Osteoblast (primary cell): ENCODE measurements at regions not wholly inside any gene's neighbourhood (a gene's known extent, or its start where the extent isn't known, plus 50 kb on each side); places are given as distances from the start of the nearest gene placed in this dataset.
A peak's percentile ranks its signal among the peaks of the same experiment; 100 is the strongest.

Experiments used
- DNase-seq: peaks from one replicate; pipeline ENCODE4 v3.0.0; 2011; ENCODE audit warnings: low spot score, mixed read lengths; ENCODE audit not compliant: insufficient read length; ENCODE audit errors: missing footprints
- H2AFZ ChIP-seq: 2 replicates; pipeline ENCODE4 v1.6.0; 2011; ENCODE audit warnings: mild to moderate bottlenecking, low read length
- H3K27ac ChIP-seq: 2 replicates; pipeline ENCODE4 v1.5.1; 2011; ENCODE audit warnings: mild to moderate bottlenecking, low read depth, low read length, moderate library complexity
- H3K27me3 ChIP-seq: 2 replicates; pipeline ENCODE4 v1.6.0; 2012; ENCODE audit warnings: mild to moderate bottlenecking, control low read depth, inconsistent platforms, low read length, moderate library complexity; ENCODE audit not compliant: insufficient read depth
- H3K36me3 ChIP-seq: 2 replicates; pipeline ENCODE4 v1.5.1; 2011; ENCODE audit warnings: mild to moderate bottlenecking, low read length, control low read depth, moderate library complexity; ENCODE audit not compliant: insufficient read depth
- H3K4me1 ChIP-seq: 2 replicates; pipeline ENCODE4 v1.5.1; 2011; ENCODE audit warnings: mild to moderate bottlenecking, low read length, control low read depth, moderate library complexity; ENCODE audit not compliant: insufficient read depth
- H3K4me2 ChIP-seq: 2 replicates; pipeline ENCODE4 v1.6.0; 2011; ENCODE audit warnings: mild to moderate bottlenecking, low read length; ENCODE audit not compliant: insufficient read depth
- H3K4me3 ChIP-seq: fragments of 200-600 bp; sonication (generic); 3 replicates; pipeline ENCODE4 v1.5.1; 2012; ENCODE audit warnings: mild to moderate bottlenecking, low read length, inconsistent platforms; ENCODE audit not compliant: insufficient read depth
- H3K79me2 ChIP-seq: 2 replicates; pipeline ENCODE4 v1.6.0; 2012; ENCODE audit warnings: mild to moderate bottlenecking, low read length, control low read depth, inconsistent platforms; ENCODE audit not compliant: insufficient read depth
- H3K9me3 ChIP-seq: 2 replicates; pipeline ENCODE4 v1.5.1; 2011; ENCODE audit warnings: low read depth, low read length, control low read depth
- H4K20me1 ChIP-seq: 2 replicates; pipeline ENCODE4 v1.6.0; 2012; ENCODE audit warnings: mild to moderate bottlenecking, low read length, control low read depth; ENCODE audit not compliant: insufficient read depth
- CTCF ChIP-seq: IDR thresholded peaks from 2 replicates; pipeline ENCODE4 v1.5.1; 2011; ENCODE audit warnings: mild to moderate bottlenecking, low read depth, low read length, moderate library complexity; ENCODE audit errors: extremely low read depth

- no peak overlapping the region for H3K4me3 ChIP-seq
- H4K20me1 ChIP-seq: no peaks in the 10 kb centered on the region
- H2AFZ ChIP-seq: no peak overlapping the region
- TF ChIP-seq CTCF: no peak
- DNase-seq: no peak
- no peak overlapping the region for H3K4me2 ChIP-seq
- H3K36me3 ChIP-seq: no peaks in the 10 kb centered on the region
- H3K27me3 ChIP-seq: no peaks in the 10 kb centered on the region
- H3K9me3 ChIP-seq: no peaks in the 10 kb centered on the region
- no peaks in the 10 kb centered on the region for H3K4me1 ChIP-seq
- H3K27ac ChIP-seq: no peak overlapping the region
- no peaks in the 10 kb centered on the region for H3K79me2 ChIP-seq
Measured at GRCh38 chr4:66339007-66339406, 668.7 kb upstream of the EPHA5 start.

GRCh38 chr4:66331761-66332160, 661.5 kb upstream of the EPHA5 start:
- no peak overlapping the region for H3K4me3 ChIP-seq
- H3K4me1 ChIP-seq: no peaks in the 10 kb centered on the region
- peak; percentile 46 for DNase-seq
- no peaks in the 10 kb centered on the region for H3K27me3 ChIP-seq
- no peak for TF ChIP-seq CTCF
- no peaks in the 10 kb centered on the region for H3K9me3 ChIP-seq
- no peak overlapping the region for H3K27ac ChIP-seq
- no peak overlapping the region for H2AFZ ChIP-seq
- H4K20me1 ChIP-seq: no peaks in the 10 kb centered on the region
- no peak overlapping the region for H3K4me2 ChIP-seq
- no peaks in the 10 kb centered on the region for H3K36me3 ChIP-seq
- H3K79me2 ChIP-seq: no peaks in the 10 kb centered on the region

- Histone ChIP-seq H3K79me2 (no peaks in the 10 kb centered on the region), H3K36me3 (no peaks in the 10 kb centered on the region), H3K9me3 (no peaks in the 10 kb centered on the region), H4K20me1 (no peaks in the 10 kb centered on the region), H2AFZ (no peak overlapping the region), H3K27me3 (no peaks in the 10 kb centered on the region), H3K4me3 (no peak overlapping the region), H3K27ac (no peak overlapping the region), H3K4me1 (no peaks in the 10 kb centered on the region), H3K4me2 (no peak overlapping the region)
- no peak for DNase-seq
- no peak for TF ChIP-seq CTCF
Measured at GRCh38 chr4:66330125-66330524, 659.8 kb upstream of the EPHA5 start.

- no peak for TF ChIP-seq CTCF
- H2AFZ ChIP-seq: no peak overlapping the region
- H3K79me2 ChIP-seq: no peaks in the 10 kb centered on the region
- H3K27ac ChIP-seq: no peak overlapping the region
- H3K4me1 ChIP-seq: no peaks in the 10 kb centered on the region
- no peaks in the 10 kb centered on the region for H3K9me3 ChIP-seq
- H3K4me3 ChIP-seq: no peak overlapping the region
- H3K27me3 ChIP-seq: no peaks in the 10 kb centered on the region
- H3K36me3 ChIP-seq: no peaks in the 10 kb centered on the region
- no peaks in the 10 kb centered on the region for H4K20me1 ChIP-seq
- no peak overlapping the region for H3K4me2 ChIP-seq
- no peak for DNase-seq
Measured at GRCh38 chr4:66328803-66329574, 658.7 kb upstream of the EPHA5 start.
